WTC11 (cell line): ENCODE measurements at regions not wholly inside any gene's neighbourhood (a gene's known extent, or its start where the extent isn't known, plus 50 kb on each side); places are given as distances from the start of the nearest gene placed in this dataset.

ENCODE experiments used
- ATAC-seq: fragments of 200-7000 bp; cut with Tn5 transposase; 2 replicates; pipeline ENCODE4 v1.10.0; 2021; ENCODE audit warnings: mild to moderate bottlenecking, moderate library complexity
- CTCF ChIA-PET: fragments of 300-600 bp; sonication (Branson Sonifier 250); formaldehyde crosslinking; loops from one replicate; lab custom pipeline; 2021; ENCODE audit warnings: antibody characterized with exemption; lab: Charles Lee
- POLR2A ChIA-PET: fragments of 350-600 bp; sonication (Branson Sonifier 250); formaldehyde crosslinking; loops from one replicate; lab custom pipeline; 2021; ENCODE audit warnings: antibody characterized with exemption; lab: Charles Lee
- DNase-seq: peaks from one replicate; pipeline ENCODE4 v3.0.0; 2021; ENCODE audit warnings: low spot score
- H3K27ac Mint-ChIP-seq: 2 replicates; pipeline ENCODE4 v1.8.0; 2021; ENCODE audit warnings: mixed read lengths
- H3K27me3 Mint-ChIP-seq: 2 replicates; pipeline ENCODE4 v1.8.0; 2021; ENCODE audit warnings: low read depth, mild to moderate bottlenecking, moderate library complexity, mixed read lengths
- H3K36me3 Mint-ChIP-seq: 2 replicates; pipeline ENCODE4 v1.8.0; 2021; ENCODE audit warnings: mixed read lengths
- H3K4me1 Mint-ChIP-seq: 2 replicates; pipeline ENCODE4 v1.8.0; 2022; ENCODE audit warnings: mixed read lengths
- H3K4me3 Mint-ChIP-seq: 2 replicates; pipeline ENCODE4 v1.8.0; 2021; ENCODE audit warnings: mild to moderate bottlenecking, moderate library complexity, mixed read lengths
- H3K9me3 Mint-ChIP-seq: 2 replicates; pipeline ENCODE4 v1.8.0; 2021; ENCODE audit warnings: mixed read lengths
- ATF1 ChIP-seq: sonication (generic); formaldehyde crosslinking; IDR thresholded peaks from 2 replicates; pipeline ENCODE4 v1.8.1; 2023; ENCODE audit warnings: mild to moderate bottlenecking, moderate library complexity, missing genetic modification reagents
- CBFB ChIP-seq: sonication (generic); formaldehyde crosslinking; IDR thresholded peaks from 2 replicates; pipeline ENCODE4 v1.8.1; 2022; ENCODE audit warnings: mild to moderate bottlenecking, low read depth, missing genetic modification reagents
- ELF4 ChIP-seq: sonication (generic); formaldehyde crosslinking; IDR thresholded peaks from 2 replicates; pipeline ENCODE4 v1.8.1; 2022; ENCODE audit warnings: low read depth, mild to moderate bottlenecking, moderate library complexity, missing genetic modification reagents
- ERG ChIP-seq: fragments of 250-450 bp; sonication (Bioruptor Pico); IDR thresholded peaks from 2 replicates; pipeline ENCODE4 v1.8.0; 2021; ENCODE audit warnings: mild to moderate bottlenecking
- ESRRA ChIP-seq: sonication (generic); formaldehyde crosslinking; IDR thresholded peaks from 2 replicates; pipeline ENCODE4 v1.8.1; 2022; ENCODE audit warnings: mild to moderate bottlenecking, missing genetic modification reagents, borderline replicate concordance
- GABPB1 ChIP-seq: sonication (generic); formaldehyde crosslinking; IDR thresholded peaks from 2 replicates; pipeline ENCODE4 v1.8.1; 2023; ENCODE audit warnings: mild to moderate bottlenecking, missing genetic modification reagents
- GRHL2 ChIP-seq: fragments of 250-450 bp; sonication (Bioruptor Pico); IDR thresholded peaks from 2 replicates; pipeline ENCODE4 v1.8.0; 2022; ENCODE audit warnings: mild to moderate bottlenecking, moderate library complexity; ENCODE audit not compliant: insufficient replicate concordance, severe bottlenecking
- HMGXB4 ChIP-seq: sonication (generic); formaldehyde crosslinking; IDR thresholded peaks from 2 replicates; pipeline ENCODE4 v1.8.1; 2023; ENCODE audit warnings: mild to moderate bottlenecking, moderate library complexity, missing genetic modification reagents
- IRF2 ChIP-seq: sonication (generic); formaldehyde crosslinking; IDR thresholded peaks from 2 replicates; pipeline ENCODE4 v1.8.0; 2022; ENCODE audit warnings: low read depth, missing genetic modification reagents, borderline replicate concordance
- MYBL2 ChIP-seq: sonication (generic); formaldehyde crosslinking; IDR thresholded peaks from 2 replicates; pipeline ENCODE4 v1.8.1; 2023; ENCODE audit warnings: mild to moderate bottlenecking, moderate library complexity, missing genetic modification reagents
- NFATC4 ChIP-seq: fragments of 250-450 bp; sonication (Bioruptor Pico); IDR thresholded peaks from 2 replicates; pipeline ENCODE4 v1.9.0; 2021; ENCODE audit warnings: mild to moderate bottlenecking
- NR2C2 ChIP-seq: sonication (generic); formaldehyde crosslinking; IDR thresholded peaks from 2 replicates; pipeline ENCODE4 v1.8.0; 2022; ENCODE audit warnings: mild to moderate bottlenecking, missing genetic modification reagents
- OVOL2 ChIP-seq: fragments of 250-450 bp; sonication (Bioruptor Pico); IDR thresholded peaks from 2 replicates; pipeline ENCODE4 v1.9.0; 2021; ENCODE audit warnings: mild to moderate bottlenecking, borderline replicate concordance
- PRRX2 ChIP-seq: fragments of 250-450 bp; sonication (Bioruptor Pico); IDR thresholded peaks from 2 replicates; pipeline ENCODE4 v1.8.0; 2021; ENCODE audit warnings: mild to moderate bottlenecking
- RELA ChIP-seq: sonication (generic); formaldehyde crosslinking; IDR thresholded peaks from 2 replicates; pipeline ENCODE4 v1.8.1; 2022; ENCODE audit warnings: missing genetic modification reagents, mild to moderate bottlenecking, borderline replicate concordance
- TP53 ChIP-seq: sonication (generic); formaldehyde crosslinking; IDR thresholded peaks from 2 replicates; pipeline ENCODE4 v1.8.1; 2023; ENCODE audit warnings: mild to moderate bottlenecking, missing genetic modification reagents
- ZNF263 ChIP-seq: sonication (generic); formaldehyde crosslinking; IDR thresholded peaks from 2 replicates; pipeline ENCODE4 v1.8.1; 2022; ENCODE audit warnings: low read depth, mild to moderate bottlenecking, moderate library complexity, missing genetic modification reagents
- ZNF396 ChIP-seq: fragments of 250-450 bp; sonication (Bioruptor Pico); IDR thresholded peaks from 2 replicates; pipeline ENCODE4 v1.8.0; 2021; ENCODE audit warnings: mild to moderate bottlenecking, moderate library complexity, borderline replicate concordance
- ZNF423 ChIP-seq: fragments of 250-450 bp; sonication (Bioruptor Pico); IDR thresholded peaks from 2 replicates; pipeline ENCODE4 v2.1.2; 2022; ENCODE audit warnings: mild to moderate bottlenecking, moderate library complexity
- ZNF425 ChIP-seq: fragments of 250-450 bp; sonication (Bioruptor Pico); conservative IDR thresholded peaks from 2 replicates; pipeline ENCODE4 v1.9.0; 2021; ENCODE audit warnings: mild to moderate bottlenecking
- TF ChIP-seq, protein P1 (sequence below): fragments of 250-450 bp; sonication (Bioruptor Pico); IDR thresholded peaks from 2 replicates; pipeline ENCODE4 v1.9.0; 2021; ENCODE audit warnings: mild to moderate bottlenecking
- TF ChIP-seq, protein P2 (sequence below): sonication (generic); formaldehyde crosslinking; IDR thresholded peaks from 2 replicates; pipeline ENCODE4 v1.8.1; 2023; ENCODE audit warnings: mild to moderate bottlenecking, missing genetic modification reagents
- TF ChIP-seq, protein P3 (sequence below): sonication (generic); formaldehyde crosslinking; IDR thresholded peaks from 2 replicates; pipeline ENCODE4 v1.8.0; 2022; ENCODE audit warnings: mild to moderate bottlenecking, missing genetic modification reagents
- TF ChIP-seq, protein P4 (sequence below): fragments of 200-600 bp; IDR thresholded peaks from 2 replicates; pipeline ENCODE4 v1.8.0; 2022; ENCODE audit warnings: antibody characterized with exemption

DNA sequence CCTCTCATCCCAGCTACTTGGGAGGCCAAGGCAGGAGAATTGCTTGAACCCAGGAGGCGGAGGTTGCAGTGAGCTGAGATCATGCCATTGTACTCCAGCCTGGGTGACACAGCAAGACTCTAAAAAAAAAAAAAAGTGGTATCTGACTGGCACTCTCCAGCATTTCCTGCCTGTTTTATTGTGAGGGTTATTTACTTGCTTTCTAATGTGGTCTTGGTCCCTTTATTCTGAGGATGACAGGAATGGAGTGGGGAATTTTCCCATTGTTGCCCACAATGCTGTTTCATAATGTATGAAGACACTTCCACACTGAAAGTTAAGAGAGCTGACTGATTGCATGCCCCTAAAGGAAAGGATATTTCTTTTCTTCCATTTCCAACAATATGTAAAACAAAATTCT, 286.5 kb upstream of the MTNR1B start:
- Mint-ChIP-seq H3K4me3 (no peak overlapping the region), H3K36me3 (peaks cover 5% of the 10 kb centered on the region), H3K27ac (no peak overlapping the region), H3K4me1 (peaks cover 5% of the 10 kb centered on the region), H3K9me3 (peaks cover 9% of the 10 kb centered on the region), H3K27me3 (no peaks in the 10 kb centered on the region)
- no peak for ATAC-seq
- ChIA-PET CTCF (no interaction called here), POLR2A (no interaction called here)
- TF ChIP-seq NFATC4, result no peak
- no peak for TF ChIP-seq NR2C2 (CRISPR knock-in tag)
- no peak for TF ChIP-seq ATF1 (CRISPR knock-in tag)
- no peak for TF ChIP-seq ELF4 (CRISPR knock-in tag)
- TF ChIP-seq PRRX2 (CRISPR knock-in tag), result no peak
- TF ChIP-seq ZNF396 (CRISPR knock-in tag), result no peak
- TF ChIP-seq CBFB (CRISPR knock-in tag), result no peak
- no peak for TF ChIP-seq MYBL2 (CRISPR knock-in tag)
- no peak for TF ChIP-seq ERG
- no peak for TF ChIP-seq TP53 (CRISPR knock-in tag)
- TF ChIP-seq RELA (CRISPR knock-in tag), result no peak
- TF ChIP-seq GRHL2 (CRISPR knock-in tag), result no peak
- TF ChIP-seq, protein P1, sequence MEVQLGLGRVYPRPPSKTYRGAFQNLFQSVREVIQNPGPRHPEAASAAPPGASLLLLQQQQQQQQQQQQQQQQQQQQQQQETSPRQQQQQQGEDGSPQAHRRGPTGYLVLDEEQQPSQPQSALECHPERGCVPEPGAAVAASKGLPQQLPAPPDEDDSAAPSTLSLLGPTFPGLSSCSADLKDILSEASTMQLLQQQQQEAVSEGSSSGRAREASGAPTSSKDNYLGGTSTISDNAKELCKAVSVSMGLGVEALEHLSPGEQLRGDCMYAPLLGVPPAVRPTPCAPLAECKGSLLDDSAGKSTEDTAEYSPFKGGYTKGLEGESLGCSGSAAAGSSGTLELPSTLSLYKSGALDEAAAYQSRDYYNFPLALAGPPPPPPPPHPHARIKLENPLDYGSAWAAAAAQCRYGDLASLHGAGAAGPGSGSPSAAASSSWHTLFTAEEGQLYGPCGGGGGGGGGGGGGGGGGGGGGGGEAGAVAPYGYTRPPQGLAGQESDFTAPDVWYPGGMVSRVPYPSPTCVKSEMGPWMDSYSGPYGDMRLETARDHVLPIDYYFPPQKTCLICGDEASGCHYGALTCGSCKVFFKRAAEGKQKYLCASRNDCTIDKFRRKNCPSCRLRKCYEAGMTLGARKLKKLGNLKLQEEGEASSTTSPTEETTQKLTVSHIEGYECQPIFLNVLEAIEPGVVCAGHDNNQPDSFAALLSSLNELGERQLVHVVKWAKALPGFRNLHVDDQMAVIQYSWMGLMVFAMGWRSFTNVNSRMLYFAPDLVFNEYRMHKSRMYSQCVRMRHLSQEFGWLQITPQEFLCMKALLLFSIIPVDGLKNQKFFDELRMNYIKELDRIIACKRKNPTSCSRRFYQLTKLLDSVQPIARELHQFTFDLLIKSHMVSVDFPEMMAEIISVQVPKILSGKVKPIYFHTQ (CRISPR knock-in tag), result no peak
- TF ChIP-seq, protein P2, sequence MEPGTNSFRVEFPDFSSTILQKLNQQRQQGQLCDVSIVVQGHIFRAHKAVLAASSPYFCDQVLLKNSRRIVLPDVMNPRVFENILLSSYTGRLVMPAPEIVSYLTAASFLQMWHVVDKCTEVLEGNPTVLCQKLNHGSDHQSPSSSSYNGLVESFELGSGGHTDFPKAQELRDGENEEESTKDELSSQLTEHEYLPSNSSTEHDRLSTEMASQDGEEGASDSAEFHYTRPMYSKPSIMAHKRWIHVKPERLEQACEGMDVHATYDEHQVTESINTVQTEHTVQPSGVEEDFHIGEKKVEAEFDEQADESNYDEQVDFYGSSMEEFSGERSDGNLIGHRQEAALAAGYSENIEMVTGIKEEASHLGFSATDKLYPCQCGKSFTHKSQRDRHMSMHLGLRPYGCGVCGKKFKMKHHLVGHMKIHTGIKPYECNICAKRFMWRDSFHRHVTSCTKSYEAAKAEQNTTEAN (CRISPR knock-in tag), result no peak
- no peak for TF ChIP-seq HMGXB4
- TF ChIP-seq ZNF423 (CRISPR knock-in tag), result no peak
- TF ChIP-seq ESRRA (CRISPR knock-in tag), result no peak
- no peak for TF ChIP-seq GABPB1 (CRISPR knock-in tag)
- no peak for DNase-seq

DNA sequence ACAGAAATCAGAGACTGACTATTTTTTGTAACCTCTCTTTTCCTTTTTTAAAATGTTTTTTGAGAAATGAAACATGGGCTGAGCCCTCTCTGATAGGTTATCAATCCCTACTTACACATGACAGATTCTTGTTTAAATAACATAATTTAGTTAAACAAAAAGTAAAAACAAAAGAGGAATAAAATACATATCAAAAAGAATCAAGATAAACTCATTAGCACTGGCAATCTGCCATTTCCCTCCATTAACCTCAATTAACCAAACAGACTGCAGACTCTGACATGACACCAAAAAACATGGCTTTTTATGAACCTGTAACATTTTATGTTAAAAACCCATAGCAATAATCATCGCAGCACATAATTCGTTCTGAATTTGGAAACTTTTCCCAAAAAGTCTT, 284.4 kb upstream of the MTNR1B start:
- Mint-ChIP-seq H3K9me3 (peaks cover 2% of the 10 kb centered on the region), H3K27me3 (no peaks in the 10 kb centered on the region), H3K4me1 (peaks cover 5% of the 10 kb centered on the region), H3K27ac (no peak overlapping the region), H3K36me3 (peaks cover 1% of the 10 kb centered on the region; the same call in 1 of the 2 replicates), H3K4me3 (no peak overlapping the region)
- ATAC-seq (no peak), DNase-seq (no peak)
- ChIA-PET POLR2A (no interaction called here), CTCF (no interaction called here)
- TF ChIP-seq, protein P3, sequence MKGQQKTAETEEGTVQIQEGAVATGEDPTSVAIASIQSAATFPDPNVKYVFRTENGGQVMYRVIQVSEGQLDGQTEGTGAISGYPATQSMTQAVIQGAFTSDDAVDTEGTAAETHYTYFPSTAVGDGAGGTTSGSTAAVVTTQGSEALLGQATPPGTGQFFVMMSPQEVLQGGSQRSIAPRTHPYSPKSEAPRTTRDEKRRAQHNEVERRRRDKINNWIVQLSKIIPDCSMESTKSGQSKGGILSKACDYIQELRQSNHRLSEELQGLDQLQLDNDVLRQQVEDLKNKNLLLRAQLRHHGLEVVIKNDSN (CRISPR knock-in tag), result no peak
- no peak for TF ChIP-seq NFATC4
- no peak for TF ChIP-seq MYBL2 (CRISPR knock-in tag)
- TF ChIP-seq ZNF263 (CRISPR knock-in tag), result no peak
- TF ChIP-seq IRF2 (CRISPR knock-in tag), result no peak
- TF ChIP-seq, protein P4, sequence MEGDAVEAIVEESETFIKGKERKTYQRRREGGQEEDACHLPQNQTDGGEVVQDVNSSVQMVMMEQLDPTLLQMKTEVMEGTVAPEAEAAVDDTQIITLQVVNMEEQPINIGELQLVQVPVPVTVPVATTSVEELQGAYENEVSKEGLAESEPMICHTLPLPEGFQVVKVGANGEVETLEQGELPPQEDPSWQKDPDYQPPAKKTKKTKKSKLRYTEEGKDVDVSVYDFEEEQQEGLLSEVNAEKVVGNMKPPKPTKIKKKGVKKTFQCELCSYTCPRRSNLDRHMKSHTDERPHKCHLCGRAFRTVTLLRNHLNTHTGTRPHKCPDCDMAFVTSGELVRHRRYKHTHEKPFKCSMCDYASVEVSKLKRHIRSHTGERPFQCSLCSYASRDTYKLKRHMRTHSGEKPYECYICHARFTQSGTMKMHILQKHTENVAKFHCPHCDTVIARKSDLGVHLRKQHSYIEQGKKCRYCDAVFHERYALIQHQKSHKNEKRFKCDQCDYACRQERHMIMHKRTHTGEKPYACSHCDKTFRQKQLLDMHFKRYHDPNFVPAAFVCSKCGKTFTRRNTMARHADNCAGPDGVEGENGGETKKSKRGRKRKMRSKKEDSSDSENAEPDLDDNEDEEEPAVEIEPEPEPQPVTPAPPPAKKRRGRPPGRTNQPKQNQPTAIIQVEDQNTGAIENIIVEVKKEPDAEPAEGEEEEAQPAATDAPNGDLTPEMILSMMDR, result no peak
- TF ChIP-seq OVOL2 (CRISPR knock-in tag), result no peak
- TF ChIP-seq ZNF425 (CRISPR knock-in tag), result no peak
